ENCODE measurements at regions not wholly inside any gene's neighbourhood (a gene's known extent, or its start where the extent isn't known, plus 50 kb on each side); places are given as distances from the start of the nearest gene placed in this dataset.

- DNase-seq = no peak
Measured at GRCh38 chr4:125365731-125366130, 51.0 kb downstream of the FAT4 start.

GRCh38 chr4:125368146-125368545 lies 53.4 kb downstream of the FAT4 start:
- peak; percentile 42 to 68 (median 51) for DNase-seq

GRCh38 chr4:125368671-125369081 lies 53.9 kb downstream of the FAT4 start:
- DNase-seq = peak; percentile 42 to 77 (median 76)

- no peak for DNase-seq
Measured at GRCh38 chr4:125369098-125369497, 54.3 kb downstream of the FAT4 start.

GRCh38 chr4:125370478-125370877 lies 55.7 kb downstream of the FAT4 start:
- no peak for DNase-seq

GRCh38 chr4:125382995-125383394 lies 68.2 kb downstream of the FAT4 start:
- no peak for DNase-seq

GRCh38 chr4:125387770-125388169 lies 73.0 kb downstream of the FAT4 start:
- no peak for DNase-seq

- peak in 2 of 3 donors; percentile 38 to 80 for DNase-seq
Measured at GRCh38 chr4:125388613-125389012, 73.9 kb downstream of the FAT4 start.

- DNase-seq = peak; percentile 42 to 91 (median 73)
Measured at GRCh38 chr4:125389713-125390112, 75.0 kb downstream of the FAT4 start.

GRCh38 chr4:125390126-125390525 lies 75.4 kb downstream of the FAT4 start:
- DNase-seq = peak in 2 of 3 donors; percentile 28 to 33

- no peak for DNase-seq
Measured at GRCh38 chr4:125390727-125391126, 76.0 kb downstream of the FAT4 start.

- DNase-seq = no peak
Measured at GRCh38 chr4:125392694-125393093, 77.9 kb downstream of the FAT4 start.

- no peak for DNase-seq
Measured at GRCh38 chr4:125393825-125394224, 79.1 kb downstream of the FAT4 start.

GRCh38 chr4:125397226-125397625 lies 82.5 kb downstream of the FAT4 start:
- no peak for DNase-seq

GRCh38 chr4:125398263-125399002 lies 83.7 kb downstream of the FAT4 start:
- peak in 1 of 3 donors; percentile 14 for DNase-seq

GRCh38 chr4:125400756-125401155 lies 86.0 kb downstream of the FAT4 start:
- no peak for DNase-seq

- DNase-seq = no peak
Measured at GRCh38 chr4:125401784-125402183, 87.0 kb downstream of the FAT4 start.

- no peak for DNase-seq
Measured at GRCh38 chr4:125420526-125420925, 105.8 kb downstream of the FAT4 start.

- no peak for DNase-seq
Measured at GRCh38 chr4:125421547-125421946, 106.8 kb downstream of the FAT4 start.

GRCh38 chr4:125423124-125423523 lies 108.4 kb downstream of the FAT4 start:
- no peak for DNase-seq

- DNase-seq = no peak
Measured at GRCh38 chr4:125428832-125429231, 114.1 kb downstream of the FAT4 start.

- DNase-seq = no peak
Measured at GRCh38 chr4:125430086-125430485, 115.3 kb downstream of the FAT4 start.

- peak in 1 of 3 donors; percentile 6 for DNase-seq
Measured at GRCh38 chr4:125432078-125432477, 117.3 kb downstream of the FAT4 start.

GRCh38 chr4:125433453-125433852 lies 118.7 kb downstream of the FAT4 start:
- DNase-seq = peak in 1 of 3 donors; percentile 50

Measured in muscle of back (tissue), 3 donors.